GM21786 (cell line): ENCODE measurements at regions not wholly inside any gene's neighbourhood (a gene's known extent, or its start where the extent isn't known, plus 50 kb on each side); places are given as distances from the start of the nearest gene placed in this dataset.

ENCODE experiments used
- ATAC-seq: cut with Tn5 transposase; IDR thresholded peaks from one replicate; pipeline ENCODE4 v1.9.1; 2021; ENCODE audit not compliant: unreplicated experiment

DNA sequence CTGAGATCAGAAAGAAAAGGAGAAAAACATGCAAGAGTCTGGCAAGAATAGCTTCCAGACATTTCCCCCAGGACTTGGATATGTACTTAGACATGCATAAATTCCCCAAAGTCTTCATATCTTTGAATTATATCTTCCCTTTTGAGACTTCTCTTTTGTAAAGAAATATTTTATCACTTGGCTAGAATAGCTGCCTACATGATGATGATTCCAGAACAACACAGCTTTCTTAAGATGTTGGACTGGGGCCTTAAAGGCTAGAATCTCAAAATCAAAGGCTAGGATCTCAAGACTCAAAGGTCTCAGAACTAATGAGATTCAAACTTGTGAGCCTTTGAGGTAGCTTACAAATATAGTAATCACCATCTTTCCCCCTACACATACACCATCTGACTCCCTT lies 842.3 kb downstream of the BCL11A start:
- no peak for ATAC-seq

DNA sequence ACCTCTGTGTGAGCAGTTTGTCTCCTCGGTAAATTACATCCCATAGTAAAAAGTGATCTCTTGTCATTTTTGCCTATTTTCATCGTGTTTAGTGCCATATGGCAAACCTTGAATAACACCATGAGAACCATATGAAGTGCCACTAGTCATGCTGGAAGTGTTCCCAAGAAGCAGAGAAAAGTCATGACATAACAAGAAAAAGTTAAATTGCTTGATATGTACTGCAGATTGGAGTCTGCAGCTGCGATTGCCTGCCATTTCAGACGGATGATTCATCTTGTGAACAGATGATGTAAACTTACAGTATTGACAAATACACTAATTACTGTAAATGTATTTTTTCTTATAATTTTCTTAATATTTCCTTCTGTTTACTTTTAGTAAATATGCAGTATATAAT lies 846.7 kb downstream of the BCL11A start:
- ATAC-seq: no peak

DNA sequence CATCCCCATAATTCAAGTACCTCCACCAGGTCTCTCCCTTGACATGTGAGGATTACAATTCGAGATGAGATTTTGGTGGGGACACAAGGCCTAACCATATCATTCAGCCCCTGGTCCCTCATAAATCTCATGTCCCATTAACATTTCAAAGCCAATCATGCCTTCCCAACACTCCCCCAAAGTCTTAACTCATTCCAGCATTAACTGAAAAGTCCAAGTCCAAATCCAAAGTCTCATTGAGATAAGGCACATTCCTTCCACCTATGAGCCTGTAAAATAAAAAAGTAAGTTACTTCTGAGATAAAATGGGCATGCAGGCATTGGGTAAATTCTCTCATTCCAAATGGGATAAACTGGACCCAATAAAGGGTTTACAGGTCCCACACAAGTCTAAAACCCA lies 849.7 kb downstream of the BCL11A start:
- no peak for ATAC-seq

DNA sequence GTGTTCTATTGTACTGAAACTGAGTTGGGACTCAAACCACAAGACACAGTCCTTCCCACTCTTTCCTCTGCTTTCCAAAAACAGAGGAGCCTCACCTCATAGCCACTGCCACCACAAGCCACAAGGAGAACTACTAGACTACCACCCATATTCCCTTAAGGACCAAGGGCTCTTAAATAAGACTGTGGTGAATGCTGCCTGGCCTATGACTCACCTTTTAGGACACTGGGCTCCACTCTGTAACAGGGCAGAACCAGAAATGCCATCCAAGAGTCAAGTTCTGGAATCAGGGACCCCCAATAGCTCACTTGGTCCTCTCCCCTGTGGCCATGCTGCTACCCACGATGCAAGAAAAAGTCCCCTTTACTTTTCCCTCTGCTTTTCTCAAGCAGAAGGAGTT lies 851.4 kb downstream of the BCL11A start:
- ATAC-seq: no peak

- no peak for ATAC-seq
Measured at GRCh38 chr2:59701271-59701994, 852.0 kb downstream of the BCL11A start.

GRCh38 chr2:59694176-59694575 lies 859.3 kb downstream of the BCL11A start:
- ATAC-seq: no peak

DNA sequence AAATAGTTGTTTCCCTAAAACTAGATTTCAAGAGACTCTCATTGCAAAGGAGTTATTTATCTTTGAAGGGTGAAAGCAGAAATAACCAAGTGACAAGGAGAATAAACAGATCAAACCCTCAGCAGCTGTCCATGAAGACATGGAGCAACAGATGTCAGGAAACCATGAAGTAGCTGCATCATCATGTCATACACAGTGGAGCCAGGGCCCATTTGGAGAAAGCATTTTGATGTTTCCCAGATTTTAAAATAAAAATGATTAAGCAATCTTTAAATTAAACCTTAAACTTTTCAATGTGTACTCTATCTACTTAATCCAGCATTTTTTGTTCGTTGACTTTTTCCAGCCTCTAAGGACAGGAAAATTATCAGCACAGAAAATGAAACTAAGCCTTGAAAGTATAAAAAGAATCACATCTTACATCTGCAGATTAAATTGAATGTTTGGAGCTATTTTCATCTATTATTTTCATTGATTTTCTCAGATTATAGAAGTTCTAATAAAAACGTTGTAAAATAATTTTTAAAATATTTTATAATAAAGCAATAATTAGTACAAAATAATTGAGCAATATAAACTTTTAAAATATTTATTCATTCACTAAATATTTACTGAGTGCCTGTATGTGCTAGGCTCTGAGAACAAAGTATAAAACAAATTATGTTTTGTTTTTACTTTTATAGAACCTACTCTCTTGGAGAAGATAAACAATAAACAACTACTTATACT lies 860.1 kb downstream of the BCL11A start:
- ATAC-seq: no peak

- no peak for ATAC-seq
Measured at GRCh38 chr2:59691518-59692190, 861.8 kb downstream of the BCL11A start.

GRCh38 chr2:59690849-59691248 lies 862.6 kb downstream of the BCL11A start:
- ATAC-seq: no peak

- ATAC-seq: no peak
Measured at GRCh38 chr2:59684771-59685166, 868.7 kb downstream of the BCL11A start.

DNA sequence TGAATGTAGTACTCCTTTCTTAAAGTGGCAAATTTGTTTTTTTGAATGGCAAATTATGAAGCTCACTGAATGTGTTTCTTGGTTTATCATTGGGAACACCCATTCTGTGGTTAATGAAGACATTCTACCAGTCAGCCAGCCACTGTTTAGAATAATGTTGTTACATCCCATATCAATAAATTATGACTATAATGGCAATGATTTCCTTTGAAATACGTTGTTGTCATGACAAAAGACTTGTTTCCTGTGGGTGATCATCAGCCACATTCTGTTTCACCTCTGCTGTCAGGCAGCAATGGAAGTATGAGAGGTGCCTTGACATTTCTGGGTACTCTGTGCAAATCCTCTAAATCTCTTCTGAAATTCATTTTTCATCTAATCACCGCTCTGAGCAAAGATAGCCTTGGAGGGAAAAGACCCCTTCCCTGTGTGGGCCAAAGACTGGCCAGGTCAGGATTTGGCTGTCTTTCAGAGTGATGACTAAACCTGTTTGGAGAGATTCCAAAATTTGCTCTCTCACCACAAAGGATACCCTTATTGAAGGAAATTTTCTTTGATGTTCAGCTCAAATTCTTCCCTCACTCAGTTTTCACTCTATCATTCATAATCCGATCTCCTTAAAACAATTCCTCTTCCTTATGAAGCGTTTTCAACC lies 869.2 kb downstream of the BCL11A start:
- ATAC-seq: no peak

- ATAC-seq: no peak
Measured at GRCh38 chr2:59680863-59681262, 872.6 kb downstream of the BCL11A start.

DNA sequence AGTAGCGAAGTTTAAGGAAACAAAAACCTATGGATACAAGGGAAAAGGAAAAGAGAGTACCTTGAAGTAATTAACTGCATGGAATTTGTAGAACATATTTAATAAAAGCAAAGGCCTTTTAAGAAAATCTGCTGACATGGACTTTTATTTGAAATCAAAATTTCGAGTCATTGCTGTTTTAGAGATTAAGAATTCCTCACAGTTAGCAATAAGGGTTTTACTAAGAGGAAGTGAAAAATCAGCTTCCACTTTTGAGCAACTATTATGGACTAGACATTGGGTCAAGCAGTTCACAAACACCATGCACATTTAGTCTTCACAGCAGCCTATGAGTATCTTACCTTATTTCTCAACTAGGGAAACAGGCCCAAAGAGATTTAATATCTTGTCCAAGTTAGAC lies 876.3 kb downstream of the BCL11A start:
- ATAC-seq: no peak

DNA sequence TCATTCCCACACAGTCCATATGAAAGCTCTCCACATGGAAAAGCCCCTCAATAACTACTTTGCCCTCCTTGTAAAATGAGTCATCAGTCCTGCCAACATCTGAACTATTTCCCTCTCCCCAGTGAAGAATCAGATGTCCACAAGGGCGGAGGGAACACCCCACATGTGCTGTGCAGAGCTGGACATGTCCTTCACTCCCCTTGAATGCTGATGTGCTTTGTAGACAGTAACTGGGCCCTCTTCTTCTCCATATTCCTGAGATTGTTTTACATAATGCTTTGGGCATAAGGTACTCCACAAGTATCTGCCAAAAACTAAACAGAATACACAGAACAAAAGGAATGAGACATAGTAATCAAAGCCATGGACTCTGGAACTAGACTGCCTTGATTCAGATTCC lies 879.4 kb downstream of the BCL11A start:
- ATAC-seq: no peak

DNA sequence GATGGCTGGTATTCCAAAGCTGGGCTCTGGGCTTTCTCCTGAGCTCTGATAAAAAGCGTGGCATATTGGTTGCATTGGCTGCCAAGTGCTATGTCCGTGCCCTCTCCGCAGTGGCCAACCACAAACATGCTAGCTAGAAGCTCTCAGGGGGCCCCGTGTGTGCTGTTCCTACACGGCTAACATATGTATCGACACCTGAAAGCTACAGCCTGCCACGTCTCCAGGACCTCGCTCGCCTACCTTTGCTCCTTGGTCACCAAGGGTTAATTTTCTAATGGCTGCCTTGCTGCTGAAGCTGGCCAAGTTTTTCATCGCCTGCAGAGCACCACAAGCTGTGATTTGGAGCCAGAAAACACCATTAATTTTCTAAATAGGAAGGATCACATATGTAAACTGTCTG lies 888.4 kb downstream of the BCL11A start:
- no peak for ATAC-seq

DNA sequence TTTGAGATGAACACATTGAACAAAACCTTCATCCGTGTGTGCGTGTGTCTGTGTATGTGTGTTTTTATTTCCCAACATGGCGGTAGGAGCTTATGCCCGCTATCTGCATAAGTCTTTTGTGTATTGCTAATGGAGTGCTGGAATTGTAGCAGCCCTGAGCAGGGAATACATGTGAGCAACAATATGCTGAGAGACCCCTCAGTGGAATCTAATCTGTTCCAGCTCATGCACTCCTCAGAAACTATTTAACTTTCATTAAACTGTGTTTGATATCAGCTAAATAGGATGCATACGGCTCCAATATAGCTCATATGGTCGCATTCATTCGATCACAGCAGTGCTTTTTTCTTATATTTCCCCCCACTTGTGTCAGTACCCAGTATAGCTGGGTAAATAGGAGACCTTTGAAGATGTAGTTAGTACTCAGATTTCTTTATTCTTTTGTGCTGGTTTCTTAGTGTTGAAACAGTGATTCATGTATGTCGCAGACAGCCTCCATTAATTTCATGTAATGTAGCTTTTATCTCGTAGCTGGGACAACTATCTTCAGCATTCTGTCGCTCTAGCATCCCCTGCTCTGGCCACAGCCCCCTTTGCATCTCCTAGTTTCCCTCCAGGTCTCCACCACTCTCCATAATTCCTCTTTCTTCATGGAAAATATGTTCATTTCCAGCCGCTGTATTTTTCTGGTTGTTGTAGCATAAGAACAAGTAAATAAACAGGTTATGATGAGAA lies 891.2 kb downstream of the BCL11A start:
- no peak for ATAC-seq

DNA sequence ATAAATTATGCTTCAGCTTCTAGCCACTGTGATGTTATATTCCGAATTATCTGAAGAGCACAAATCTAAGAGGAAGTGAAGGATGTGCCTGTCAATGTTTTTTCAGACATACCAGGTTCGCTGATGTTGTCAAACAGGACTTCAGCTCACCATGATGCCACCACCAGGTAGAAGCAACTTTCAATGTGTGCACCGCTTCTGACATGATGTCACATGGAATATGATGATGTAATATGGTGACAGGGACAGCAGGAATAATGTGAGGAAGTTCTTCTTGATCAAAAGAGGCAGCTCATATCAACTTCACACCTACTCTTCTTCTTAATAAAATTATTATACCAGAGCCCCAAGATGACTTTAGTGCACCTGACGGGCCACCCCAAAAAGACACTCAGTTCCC lies 893.2 kb downstream of the BCL11A start:
- ATAC-seq: no peak

DNA sequence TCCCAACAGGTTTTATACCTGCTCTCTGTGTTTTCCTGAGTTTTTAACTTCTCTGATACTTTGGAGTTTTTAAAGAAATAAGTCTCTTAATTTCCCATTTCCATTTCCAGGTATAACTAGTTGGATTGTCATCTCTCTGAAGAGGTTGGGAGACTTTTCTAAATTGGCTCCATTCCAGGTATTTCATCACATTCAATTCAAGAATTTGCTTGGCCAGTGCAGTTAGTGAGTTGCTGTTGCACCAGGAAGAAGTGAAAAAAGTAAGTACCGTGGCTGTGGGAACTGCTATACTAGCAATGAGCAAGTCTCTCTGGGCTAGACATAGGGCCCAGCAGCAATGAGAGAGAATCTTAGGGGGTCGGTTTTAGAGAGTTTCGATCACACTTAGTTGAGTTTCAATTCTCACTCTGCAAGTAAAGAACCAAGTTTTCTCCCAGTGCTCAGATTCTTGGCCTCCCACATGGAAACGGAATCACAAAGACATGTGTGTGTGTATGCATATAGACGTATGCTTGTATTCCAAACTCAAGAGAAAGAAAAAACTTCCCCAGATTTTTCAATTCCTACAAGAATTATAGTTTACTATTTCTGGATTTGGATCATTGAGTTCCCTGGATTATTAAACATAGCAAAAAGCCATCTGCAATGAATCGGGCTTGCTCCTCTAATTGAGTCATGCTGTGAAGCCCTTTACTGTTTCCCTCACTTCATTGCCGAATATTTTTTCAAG lies 894.4 kb downstream of the BCL11A start:
- no peak for ATAC-seq

- ATAC-seq: no peak
Measured at GRCh38 chr2:59655809-59656208, 897.6 kb downstream of the BCL11A start.

DNA sequence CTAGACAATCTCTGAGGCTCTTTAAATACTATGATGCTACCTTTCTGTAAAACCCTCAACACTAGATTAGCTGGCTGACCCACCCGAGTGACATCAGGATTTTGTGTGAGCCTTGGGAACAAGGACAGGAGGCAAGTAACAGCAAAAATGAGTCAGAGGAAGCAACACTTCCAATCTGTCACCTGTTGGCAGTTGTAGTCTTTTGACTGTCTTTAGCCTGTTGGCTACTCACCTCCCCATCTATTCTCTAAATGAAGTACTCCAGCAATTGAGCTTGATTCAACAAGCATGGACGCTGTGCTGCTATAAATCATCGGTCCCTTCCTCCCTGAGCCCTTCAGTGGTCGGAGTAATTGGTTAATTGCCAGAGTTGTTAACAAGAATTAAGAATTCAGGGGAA lies 898.7 kb downstream of the BCL11A start:
- ATAC-seq: no peak
